Inferior parietal cortex (tissue), 1 donor: ENCODE measurements at regions not wholly inside any gene's neighbourhood (a gene's known extent, or its start where the extent isn't known, plus 50 kb on each side); places are given as distances from the start of the nearest gene placed in this dataset.
"Not testable (repeated sequence)": the region's sequence is repeated elsewhere in the genome, so short reads cannot be mapped to it uniquely, and the experiment has no call there.

Source experiments
- DNase-seq: peaks from one replicate; pipeline ENCODE4 v3.0.0-alpha.2; 2016; ENCODE audit errors: extremely low spot score

GRCh38 chr5:67648201-67648671, 451.6 kb upstream of the CD180 start:
- no peak for DNase-seq

DNA sequence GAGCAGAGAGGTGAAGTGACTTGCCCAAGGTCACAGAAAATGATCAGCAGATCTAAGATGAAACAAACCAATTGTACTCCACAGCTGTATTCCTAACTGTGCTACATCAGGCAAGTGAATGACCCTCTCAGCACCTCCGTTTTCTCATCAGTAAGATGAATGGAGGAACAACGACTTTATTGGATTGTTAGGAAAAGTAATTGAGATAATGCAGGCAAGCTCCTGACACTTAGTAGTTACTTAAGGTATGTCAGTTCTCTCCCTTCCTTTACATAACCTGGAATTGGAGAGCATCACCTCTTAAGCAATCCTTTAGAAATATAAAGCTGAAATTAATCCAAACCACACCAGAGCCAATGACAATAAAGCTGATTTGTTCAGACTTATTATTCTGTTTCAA, 451.2 kb upstream of the CD180 start:
- no peak for DNase-seq

GRCh38 chr5:67644221-67644920, 447.8 kb upstream of the CD180 start:
- DNase-seq: no peak

GRCh38 chr5:67643536-67643935, 446.9 kb upstream of the CD180 start:
- DNase-seq: no peak

- DNase-seq: no peak
These were observed 443.4 kb upstream of the CD180 start for GRCh38 chr5:67639976-67640375.

DNA sequence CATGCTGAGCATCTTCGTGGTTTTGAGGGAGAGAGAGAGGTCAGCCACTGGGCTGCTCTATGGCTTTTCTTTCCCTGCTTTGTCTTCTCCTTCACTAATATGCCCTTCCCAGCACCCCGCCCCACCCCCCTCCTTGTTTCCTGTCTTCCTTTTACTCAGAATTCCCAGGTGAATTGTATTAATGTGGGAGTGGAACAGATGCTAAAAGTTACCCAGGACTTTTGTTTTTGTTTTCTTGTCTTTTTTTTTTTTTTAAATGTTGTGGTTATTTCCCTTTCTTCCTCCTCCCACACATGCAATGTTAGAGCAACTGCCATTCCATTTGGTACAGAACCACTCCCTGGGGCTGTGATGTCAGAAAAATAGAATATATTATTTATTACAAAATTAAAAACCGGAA, 442.7 kb upstream of the CD180 start:
- DNase-seq: no peak

- DNase-seq: no peak
These were observed 440.4 kb upstream of the CD180 start for GRCh38 chr5:67636850-67637524.

GRCh38 chr5:67636091-67636490, 439.5 kb upstream of the CD180 start:
- DNase-seq: peak; percentile 44

DNA sequence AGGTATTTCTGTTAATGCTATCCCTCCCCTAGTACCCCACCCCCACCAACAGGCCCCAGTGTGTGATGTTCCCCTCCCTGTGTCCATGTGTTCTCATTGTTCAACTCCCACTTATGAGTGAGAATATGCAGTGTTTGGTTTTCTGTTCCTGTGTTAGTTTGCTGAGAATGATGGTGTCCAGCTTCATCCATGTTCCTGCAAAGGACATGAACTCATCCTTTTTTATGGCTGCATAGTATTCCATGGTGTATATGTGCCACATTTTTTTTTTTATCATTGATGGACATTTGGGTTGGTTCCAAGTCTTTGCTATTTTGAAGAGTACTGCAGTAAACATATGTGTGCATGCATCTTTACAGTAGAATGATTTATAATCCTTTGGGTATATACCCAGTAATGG, 430.5 kb upstream of the CD180 start:
- not testable (repeated sequence) for DNase-seq

DNA sequence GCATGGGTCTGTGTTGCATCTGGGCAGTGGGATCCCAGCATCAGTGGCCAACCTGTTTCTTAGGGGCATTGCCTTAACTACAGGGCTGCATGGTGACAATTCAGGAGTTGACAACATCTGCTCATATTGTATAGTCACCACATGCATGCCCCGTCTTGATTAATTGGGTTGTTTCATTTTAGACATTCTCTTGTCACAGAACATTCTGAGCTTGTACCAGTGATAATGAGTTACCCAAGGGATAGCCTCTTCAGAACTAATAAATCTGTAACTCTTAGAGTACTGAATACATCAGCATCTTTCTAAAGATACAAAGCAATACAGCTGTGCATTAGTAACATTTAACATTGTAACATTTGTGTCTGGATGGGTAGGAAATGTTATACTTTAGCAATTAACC, 426.5 kb upstream of the CD180 start:
- DNase-seq: no peak

GRCh38 chr5:67620424-67621397, 424.1 kb upstream of the CD180 start:
- no peak for DNase-seq

DNA sequence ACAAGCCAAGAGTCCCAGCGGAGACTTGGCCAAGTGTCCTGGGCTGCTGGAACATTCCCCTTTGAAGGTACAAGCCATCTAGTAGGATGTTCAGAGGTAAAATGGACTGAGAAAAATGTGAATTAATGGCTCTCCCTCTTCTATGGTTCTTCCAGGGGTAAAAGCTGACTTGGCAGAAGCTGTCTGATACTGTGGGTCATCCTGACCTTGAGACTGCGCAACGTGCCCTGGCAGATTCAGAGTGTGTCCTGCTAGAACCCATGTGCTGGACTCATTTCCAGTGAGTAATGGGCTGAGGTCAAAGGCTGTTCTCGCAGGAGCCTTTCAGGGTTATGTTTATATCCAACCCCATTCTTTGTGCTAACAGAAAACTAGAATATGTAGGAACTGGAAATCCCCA, 423.0 kb upstream of the CD180 start:
- no peak for DNase-seq

DNA sequence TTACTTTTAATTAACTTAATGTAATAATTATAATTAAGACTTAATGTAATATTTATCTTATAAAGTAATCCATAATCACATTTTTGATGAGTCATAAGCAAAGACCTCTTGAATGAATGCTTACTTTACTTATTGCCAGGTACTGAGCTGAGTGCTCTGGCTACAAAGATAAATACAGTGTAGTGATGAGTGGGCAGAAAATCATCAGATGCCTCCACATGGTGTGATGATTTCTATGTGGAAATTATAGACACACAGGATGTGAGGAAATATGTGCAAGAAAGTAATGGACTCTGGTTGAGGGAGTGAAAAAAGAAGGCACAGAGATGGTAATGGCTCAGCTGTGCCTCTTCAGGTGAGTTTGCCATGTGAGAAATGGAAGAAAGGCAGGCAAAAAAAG, 422.6 kb upstream of the CD180 start:
- no peak for DNase-seq

- DNase-seq: no peak
These were observed 420.5 kb upstream of the CD180 start for GRCh38 chr5:67617051-67617450.

DNA sequence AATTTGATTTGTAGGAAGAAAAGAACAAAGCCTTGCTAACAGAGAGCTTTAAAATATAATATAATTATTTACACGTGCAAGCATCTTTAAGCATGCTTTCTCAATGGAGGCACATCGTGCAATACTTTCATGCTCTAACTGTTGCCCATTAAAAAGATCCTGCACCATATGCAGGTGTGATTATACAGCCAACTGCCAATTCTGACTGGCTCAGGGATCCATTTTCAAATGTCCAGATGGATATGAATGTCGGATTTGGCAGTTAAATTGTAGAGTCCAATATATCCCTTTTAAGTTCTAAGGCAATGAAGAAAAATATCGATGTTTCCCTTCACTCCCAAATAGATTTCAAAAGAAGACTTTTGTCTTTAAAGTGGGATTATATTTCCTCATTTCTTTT, 416.4 kb upstream of the CD180 start:
- DNase-seq: no peak

DNA sequence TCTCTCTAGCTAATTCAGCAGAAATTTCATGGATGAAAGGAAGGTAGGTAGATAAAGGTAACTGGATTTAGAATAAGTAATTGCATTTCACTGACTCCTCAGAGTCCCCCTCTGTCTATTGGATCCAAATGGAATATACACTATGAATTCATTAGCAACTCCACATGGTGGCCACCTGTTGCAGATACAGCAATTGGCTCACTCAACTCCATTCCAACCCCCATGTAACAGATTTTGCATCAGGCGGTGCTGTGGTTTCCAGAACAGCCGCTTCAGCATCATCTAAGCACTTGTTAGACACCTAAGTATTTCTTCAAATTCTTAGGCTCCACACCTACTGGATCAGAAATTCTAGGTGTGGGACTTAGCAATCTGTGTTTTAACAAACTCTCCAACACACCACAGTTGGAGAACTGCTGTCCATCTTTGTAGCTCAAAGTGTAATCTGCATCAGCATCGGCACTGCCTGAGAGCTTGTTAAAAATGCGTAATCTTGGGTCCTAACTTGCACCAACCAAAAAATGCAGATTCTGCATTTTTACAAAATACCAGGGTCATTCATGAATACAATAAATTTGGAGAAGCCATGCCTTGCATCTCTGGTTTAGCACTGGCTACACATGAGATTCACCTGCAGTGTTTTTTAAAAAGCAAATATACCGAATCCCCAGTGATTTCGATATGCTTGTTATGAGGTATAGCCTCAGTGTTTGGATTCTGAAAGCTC, 413.8 kb upstream of the CD180 start:
- no peak for DNase-seq

- no peak for DNase-seq
These were observed 411.4 kb upstream of the CD180 start for GRCh38 chr5:67607958-67608357.

DNA sequence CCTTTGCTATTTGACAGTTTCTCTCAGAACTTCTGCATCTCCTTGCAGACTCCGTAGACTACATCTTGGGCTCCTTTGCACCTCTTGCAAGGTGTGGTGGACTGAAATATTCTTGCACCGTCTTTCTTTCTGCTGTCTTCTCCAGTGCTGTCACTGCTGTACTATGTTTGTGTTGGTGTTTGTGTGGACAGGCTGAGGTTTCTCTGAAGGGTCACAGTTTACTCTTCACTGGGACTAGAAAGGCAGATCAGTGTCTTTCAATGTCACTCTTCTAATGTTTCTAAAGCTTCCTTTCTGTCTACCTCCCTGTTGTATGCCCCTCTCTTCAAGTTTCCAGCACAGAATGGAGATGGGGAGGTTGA, 410.0 kb upstream of the CD180 start:
- DNase-seq: no peak

DNA sequence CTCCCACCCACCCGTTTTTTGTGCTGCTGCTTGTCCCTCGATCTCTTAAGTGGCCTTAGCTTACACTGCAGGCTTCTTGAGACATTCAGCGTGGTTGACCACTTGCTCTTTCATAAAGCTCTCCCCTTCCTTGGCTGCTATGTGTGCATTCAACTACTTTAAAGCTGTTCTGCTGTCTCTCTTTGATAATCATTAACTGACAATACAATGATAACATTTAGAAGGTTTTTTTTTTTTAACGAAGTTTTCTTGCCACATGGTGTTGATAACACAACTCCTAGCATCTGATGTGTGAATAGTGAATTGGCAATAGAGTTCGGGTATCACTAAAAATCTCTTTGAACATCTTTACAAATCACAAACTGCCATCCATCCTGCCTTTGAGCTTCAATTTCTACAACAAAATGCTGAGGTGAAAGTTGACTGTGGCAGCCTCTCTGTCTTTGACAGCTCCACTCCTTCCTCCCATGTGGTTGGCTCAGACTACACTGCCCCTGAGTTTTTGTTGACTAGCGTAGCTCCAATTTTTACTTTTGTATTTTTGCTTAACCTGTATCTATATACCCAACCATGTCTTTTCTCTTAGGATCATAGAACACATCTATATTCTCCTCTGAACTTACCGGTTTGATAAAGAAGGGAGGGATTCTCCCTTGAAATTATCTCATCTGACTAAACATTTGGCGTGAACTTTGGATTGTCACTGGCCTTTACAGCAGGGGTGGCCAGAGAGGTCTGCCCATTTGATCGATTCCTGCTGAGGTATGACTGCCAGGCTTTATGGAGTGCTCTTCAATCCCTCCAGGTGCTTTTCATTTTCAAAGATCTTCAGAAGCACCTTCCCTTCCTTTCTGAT, 409.4 kb upstream of the CD180 start:
- no peak for DNase-seq

DNA sequence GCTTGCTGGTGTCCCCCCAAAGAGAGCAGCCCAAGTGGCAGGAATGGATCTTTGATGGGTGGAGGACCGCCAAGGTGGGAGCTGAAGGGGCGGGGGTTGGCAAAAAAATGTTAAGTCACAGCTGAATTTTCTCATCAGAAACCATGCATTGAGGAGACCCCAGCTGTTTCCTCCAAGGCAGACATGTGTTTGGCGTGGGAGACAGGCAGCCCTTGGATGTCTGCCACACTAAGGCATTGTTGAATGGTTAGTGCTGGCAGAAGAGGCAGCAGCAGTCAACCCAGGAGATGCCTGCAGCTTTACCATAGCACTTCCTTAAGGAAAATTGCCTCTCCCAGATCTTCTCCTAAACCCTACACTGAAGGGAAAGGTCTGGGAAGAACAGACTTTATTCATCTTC, 394.9 kb upstream of the CD180 start:
- DNase-seq: no peak

DNA sequence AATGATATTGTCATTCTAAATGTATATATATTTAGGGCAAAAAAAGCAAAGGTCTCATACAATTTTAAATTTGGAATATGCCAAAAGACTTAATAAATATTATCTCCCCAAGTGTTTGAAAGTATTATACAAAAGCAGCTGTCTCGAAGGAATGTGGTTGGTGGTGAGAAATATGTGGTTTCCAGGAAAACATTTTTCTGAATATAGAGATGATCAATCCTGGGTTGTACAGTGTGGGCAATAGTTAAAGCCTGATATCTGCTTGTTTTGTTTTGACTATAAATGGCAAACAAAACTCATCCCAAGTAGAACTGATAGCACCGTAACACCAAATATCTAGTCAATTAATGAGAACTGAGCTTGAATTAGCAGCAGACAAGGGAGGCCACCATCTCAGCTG, 391.8 kb upstream of the CD180 start:
- no peak for DNase-seq
